ENCODE measurements at regions not wholly inside any gene's neighbourhood (a gene's known extent, or its start where the extent isn't known, plus 50 kb on each side); places are given as distances from the start of the nearest gene placed in this dataset.

- Histone ChIP-seq H3K36me3 (no peaks in the 10 kb centered on the region), H3K9me3 (no peaks in the 10 kb centered on the region), H3K4me3 (no peak overlapping the region), H3K4me1 (no peaks in the 10 kb centered on the region), H3K27me3 (no peaks in the 10 kb centered on the region), H3K27ac (no peak overlapping the region)
- DNase-seq (ENCODE audit: extremely low spot score in 2 of 2): no peak
- TF ChIP-seq CTCF (IDR thresholded peaks at IDR 0.05) (no peak), POLR2A (IDR thresholded peaks at IDR 0.05) (no peak), POLR2AphosphoS5 (IDR thresholded peaks at IDR 0.05; ENCODE audit: insufficient read depth in 1 of 2, low read depth in 1 of 2) (no peak)
- intact Hi-C loops (cut with DNase I): no loop called here
Observed at GRCh38 chr9:87392086-87392485, 105.6 kb upstream of the DAPK1 start.

- H3K4me3 ChIP-seq: no peak overlapping the region
- no peaks in the 10 kb centered on the region for H3K9me3 ChIP-seq
- DNase-seq (ENCODE audit: extremely low spot score in 2 of 2): no peak
- no peak overlapping the region for H3K27ac ChIP-seq
- H3K27me3 ChIP-seq: no peaks in the 10 kb centered on the region
- TF ChIP-seq POLR2A (IDR thresholded peaks at IDR 0.05): no peak
- TF ChIP-seq CTCF (IDR thresholded peaks at IDR 0.05): no peak
- no peak for TF ChIP-seq POLR2AphosphoS5 (IDR thresholded peaks at IDR 0.05; ENCODE audit: insufficient read depth in 1 of 2, low read depth in 1 of 2)
- H3K36me3 ChIP-seq: no peaks in the 10 kb centered on the region
- intact Hi-C loops (cut with DNase I): no loop called here
- no peaks in the 10 kb centered on the region for H3K4me1 ChIP-seq
Observed at GRCh38 chr9:87393706-87394230, 103.9 kb upstream of the DAPK1 start.

- Histone ChIP-seq H3K4me1 (no peaks in the 10 kb centered on the region), H3K9me3 (no peaks in the 10 kb centered on the region), H3K27ac (no peak overlapping the region), H3K4me3 (no peak overlapping the region), H3K36me3 (no peaks in the 10 kb centered on the region), H3K27me3 (no peaks in the 10 kb centered on the region)
- TF ChIP-seq POLR2AphosphoS5 (IDR thresholded peaks at IDR 0.05; ENCODE audit: insufficient read depth in 1 of 2, low read depth in 1 of 2) (no peak), POLR2A (IDR thresholded peaks at IDR 0.05) (no peak), CTCF (IDR thresholded peaks at IDR 0.05) (no peak)
- intact Hi-C loops (cut with DNase I): no loop called here
- no peak for DNase-seq (ENCODE audit: extremely low spot score in 2 of 2)
Observed at GRCh38 chr9:87395804-87396479, 101.7 kb upstream of the DAPK1 start.

GRCh38 chr9:87401681-87402080 lies 96.0 kb upstream of the DAPK1 start:
- Histone ChIP-seq H3K27ac (no peak overlapping the region), H3K4me3 (no peak overlapping the region), H3K27me3 (no peaks in the 10 kb centered on the region), H3K9me3 (no peaks in the 10 kb centered on the region), H3K4me1 (no peaks in the 10 kb centered on the region), H3K36me3 (no peaks in the 10 kb centered on the region)
- intact Hi-C loops (cut with DNase I): no loop called here
- DNase-seq (ENCODE audit: extremely low spot score in 2 of 2): no peak
- TF ChIP-seq POLR2AphosphoS5 (IDR thresholded peaks at IDR 0.05; ENCODE audit: insufficient read depth in 1 of 2, low read depth in 1 of 2) (no peak), POLR2A (IDR thresholded peaks at IDR 0.05) (no peak), CTCF (IDR thresholded peaks at IDR 0.05) (no peak)

GRCh38 chr9:87402537-87402936 lies 95.1 kb upstream of the DAPK1 start:
- Histone ChIP-seq H3K4me1 (no peaks in the 10 kb centered on the region), H3K9me3 (no peaks in the 10 kb centered on the region), H3K4me3 (no peak overlapping the region), H3K36me3 (no peaks in the 10 kb centered on the region), H3K27me3 (no peaks in the 10 kb centered on the region), H3K27ac (no peak overlapping the region)
- DNase-seq (ENCODE audit: extremely low spot score in 2 of 2): no peak
- TF ChIP-seq POLR2A (IDR thresholded peaks at IDR 0.05) (no peak), POLR2AphosphoS5 (IDR thresholded peaks at IDR 0.05; ENCODE audit: insufficient read depth in 1 of 2, low read depth in 1 of 2) (no peak), CTCF (IDR thresholded peaks at IDR 0.05) (no peak)
- intact Hi-C loops (cut with DNase I): no loop called here

All from vagina (tissue), 2 donors.